Mucosa of descending colon (tissue), 3 donors: ENCODE measurements at regions not wholly inside any gene's neighbourhood (a gene's known extent, or its start where the extent isn't known, plus 50 kb on each side); places are given as distances from the start of the nearest gene placed in this dataset.

Source experiments
- ATAC-seq: fragments of 200-7000 bp; cut with Tn5 transposase; one replicate; pipeline ENCODE4 v1.9.1; 2020; ENCODE audit warnings: mild to moderate bottlenecking, moderate library complexity
- DNase-seq, 3 donors: peaks; one replicate each; pipeline ENCODE4 v3.0.0-alpha.2; 2020
- H3K36me3 ChIP-seq: fragments of 200-600 bp; one replicate; pipeline ENCODE4 v1.8.0; 2021; ENCODE audit warnings: low read depth, mild to moderate bottlenecking
- H3K4me1 ChIP-seq: fragments of 200-600 bp; one replicate; pipeline ENCODE4 v1.8.0; 2021; ENCODE audit warnings: low read depth, mild to moderate bottlenecking
- H3K4me3 ChIP-seq: fragments of 200-600 bp; one replicate; pipeline ENCODE4 v1.8.0; 2021; ENCODE audit warnings: mild to moderate bottlenecking
- H3K9me3 ChIP-seq: fragments of 200-600 bp; one replicate; pipeline ENCODE4 v1.8.0; 2021; ENCODE audit warnings: mild to moderate bottlenecking
- intact Hi-C, 2 donors: fragments of 100-400 bp; cut with DNase I in 1 of 2; cut with micrococcal nuclease in 1 of 2; formaldehyde crosslinking; loops; one replicate each; pipeline versions ENCODE4 v1.11.0 to v1.11.1; 2022; cut with DNase I, micrococcal nuclease
- TF ChIP-seq, protein P1 (sequence below): fragments of 200-600 bp; IDR thresholded peaks from one replicate; pipeline ENCODE4 v1.8.0; 2022; ENCODE audit warnings: antibody characterized with exemption, mild to moderate bottlenecking
- donor health status: DM: no; HTN: no; CAD: no; lungs with moderate emphysema.
- donor health status: DM: no; HTN: no; CAD: no.
- donor health status: DM: no; HTN: yes; CAD: no.

DNA sequence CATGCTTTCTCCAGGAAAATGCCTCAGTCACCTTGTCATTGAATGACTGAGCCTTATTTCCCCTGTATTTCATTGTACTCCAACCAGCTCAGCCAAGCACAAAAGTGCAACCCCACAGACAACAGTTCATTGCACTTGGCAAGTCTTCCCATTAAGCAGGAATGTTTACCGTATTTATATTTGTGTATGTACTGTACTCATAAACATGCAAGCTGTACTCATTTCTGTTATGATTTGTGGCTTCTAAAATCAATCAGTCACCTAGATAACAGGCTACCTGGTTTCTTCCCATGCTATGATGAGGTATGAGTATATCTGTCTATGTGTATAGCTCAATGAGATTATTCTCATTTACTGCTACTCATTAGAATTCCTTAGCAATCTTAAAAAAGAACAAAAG is 505.5 kb upstream of the FAM98A start:
- intact Hi-C loops = no loop called here
- TF ChIP-seq, protein P1, sequence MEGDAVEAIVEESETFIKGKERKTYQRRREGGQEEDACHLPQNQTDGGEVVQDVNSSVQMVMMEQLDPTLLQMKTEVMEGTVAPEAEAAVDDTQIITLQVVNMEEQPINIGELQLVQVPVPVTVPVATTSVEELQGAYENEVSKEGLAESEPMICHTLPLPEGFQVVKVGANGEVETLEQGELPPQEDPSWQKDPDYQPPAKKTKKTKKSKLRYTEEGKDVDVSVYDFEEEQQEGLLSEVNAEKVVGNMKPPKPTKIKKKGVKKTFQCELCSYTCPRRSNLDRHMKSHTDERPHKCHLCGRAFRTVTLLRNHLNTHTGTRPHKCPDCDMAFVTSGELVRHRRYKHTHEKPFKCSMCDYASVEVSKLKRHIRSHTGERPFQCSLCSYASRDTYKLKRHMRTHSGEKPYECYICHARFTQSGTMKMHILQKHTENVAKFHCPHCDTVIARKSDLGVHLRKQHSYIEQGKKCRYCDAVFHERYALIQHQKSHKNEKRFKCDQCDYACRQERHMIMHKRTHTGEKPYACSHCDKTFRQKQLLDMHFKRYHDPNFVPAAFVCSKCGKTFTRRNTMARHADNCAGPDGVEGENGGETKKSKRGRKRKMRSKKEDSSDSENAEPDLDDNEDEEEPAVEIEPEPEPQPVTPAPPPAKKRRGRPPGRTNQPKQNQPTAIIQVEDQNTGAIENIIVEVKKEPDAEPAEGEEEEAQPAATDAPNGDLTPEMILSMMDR = no peak
- no peak for DNase-seq
- H3K9me3 ChIP-seq = no peaks in the 10 kb centered on the region
- H3K4me1 ChIP-seq = no peaks in the 10 kb centered on the region
- H3K36me3 ChIP-seq = no peaks in the 10 kb centered on the region
- ATAC-seq = no peak
- no peak overlapping the region for H3K4me3 ChIP-seq

DNA sequence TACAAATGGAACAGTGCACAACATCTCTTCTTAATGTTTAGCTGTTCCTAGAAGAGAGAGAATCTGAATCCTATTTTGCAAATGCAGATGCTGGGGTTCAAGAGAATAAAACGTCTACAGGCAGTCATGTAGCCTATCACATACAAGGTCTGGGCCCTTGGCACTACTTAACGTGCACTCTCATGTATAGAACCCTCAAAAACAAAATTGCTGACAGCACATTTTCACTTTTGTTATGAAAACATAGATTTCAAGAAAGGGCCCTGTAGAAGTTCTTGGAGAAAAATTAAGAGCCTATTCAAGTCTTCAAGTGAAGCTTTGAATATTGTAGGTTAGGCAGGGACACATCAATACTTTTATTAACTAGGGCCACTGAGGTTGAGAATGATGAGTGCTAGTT is 504.3 kb upstream of the FAM98A start:
- Histone ChIP-seq H3K9me3 (no peaks in the 10 kb centered on the region), H3K4me3 (no peak overlapping the region), H3K4me1 (no peaks in the 10 kb centered on the region), H3K36me3 (no peaks in the 10 kb centered on the region)
- TF ChIP-seq, protein P1 = no peak
- intact Hi-C loops = no loop called here
- DNase-seq = no peak
- ATAC-seq = no peak

DNA sequence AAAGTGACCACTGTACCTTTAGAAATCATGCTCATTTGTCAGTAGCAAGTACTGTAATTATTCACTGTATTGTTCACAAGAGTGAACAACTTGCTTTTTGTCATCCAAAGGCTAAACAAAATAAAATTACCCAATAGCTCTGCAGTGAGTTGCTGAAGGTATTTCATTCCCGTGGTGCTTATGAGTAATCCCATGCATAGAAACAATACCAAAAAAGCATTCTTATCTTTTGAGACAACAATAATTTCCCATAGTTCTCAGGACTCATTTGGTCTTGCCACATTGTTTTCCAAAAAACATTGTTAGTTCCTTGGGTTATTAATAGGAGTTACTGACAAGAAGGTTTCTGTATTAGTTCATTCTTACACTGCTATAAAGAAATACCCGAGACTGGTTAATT is 503.2 kb upstream of the FAM98A start:
- Histone ChIP-seq H3K4me3 (no peak overlapping the region), H3K9me3 (no peaks in the 10 kb centered on the region), H3K4me1 (no peaks in the 10 kb centered on the region), H3K36me3 (no peaks in the 10 kb centered on the region)
- TF ChIP-seq, protein P1 = no peak
- intact Hi-C loops = no loop called here
- ATAC-seq = no peak
- DNase-seq = no peak

DNA sequence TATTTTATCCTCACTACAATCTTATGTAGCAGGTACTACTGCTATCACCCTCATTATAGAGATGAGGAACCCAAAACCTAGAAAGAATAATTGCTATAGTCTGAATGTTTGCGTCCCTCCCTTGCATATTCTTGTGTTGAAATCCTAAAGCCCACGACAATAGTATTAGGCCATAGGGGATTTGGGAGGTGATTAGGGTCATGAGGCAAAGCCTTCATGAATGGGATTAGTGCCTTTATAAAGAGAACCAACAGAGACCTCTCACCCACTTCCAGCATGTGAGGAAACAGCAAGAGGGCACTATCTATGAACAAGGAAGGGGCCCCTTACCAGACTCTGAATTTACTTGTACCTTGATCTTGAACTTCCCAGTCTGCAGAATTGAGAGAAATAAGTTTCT is 500.3 kb upstream of the FAM98A start:
- intact Hi-C loops = loop anchor here in 1 of 2 donors (10.0 kb wide), 1 partner anchor 1315 kb away; no protein-coding TSS in a partner anchor
- TF ChIP-seq, protein P1 = no peak
- DNase-seq (no peak), ATAC-seq (no peak)
- Histone ChIP-seq H3K4me1 (no peaks in the 10 kb centered on the region), H3K9me3 (no peaks in the 10 kb centered on the region), H3K4me3 (no peak overlapping the region), H3K36me3 (no peaks in the 10 kb centered on the region)

DNA sequence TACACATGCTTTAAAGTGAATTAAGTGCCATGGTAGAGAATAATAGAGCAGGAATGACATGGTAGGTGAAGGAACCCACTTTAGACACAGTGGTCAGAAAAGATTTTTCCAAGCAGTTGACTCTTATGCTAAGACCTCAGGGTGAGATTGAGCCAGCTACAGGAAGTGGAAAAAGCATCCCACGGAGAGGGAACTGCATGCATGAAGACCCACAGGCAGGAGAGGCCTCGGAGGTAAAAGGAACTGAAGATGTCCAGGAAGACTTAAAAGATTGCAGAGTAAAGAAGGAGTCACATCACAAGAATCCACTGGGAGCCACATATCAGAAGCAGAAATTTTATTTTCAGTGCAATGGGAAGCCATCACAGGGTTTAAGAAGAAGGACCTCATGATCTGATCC is 499.2 kb upstream of the FAM98A start:
- H3K4me1 ChIP-seq = no peaks in the 10 kb centered on the region
- no peaks in the 10 kb centered on the region for H3K9me3 ChIP-seq
- no peak overlapping the region for H3K4me3 ChIP-seq
- TF ChIP-seq, protein P1 = no peak
- no peaks in the 10 kb centered on the region for H3K36me3 ChIP-seq
- no peak for DNase-seq
- ATAC-seq = no peak
- intact Hi-C loops = loop anchor here in 1 of 2 donors (10.0 kb wide), 1 partner anchor 1317 kb away; no protein-coding TSS in a partner anchor
